Stimulated activated CD8-positive, alpha-beta memory T cell treated with anti-CD3 and anti-CD28 coated beads, Interleukin-12 subunit alpha, Interleukin-12 subunit beta, amount 100 ng/mL, for 1 hour (primary cell): ENCODE measurements at regions not wholly inside any gene's neighbourhood (a gene's known extent, or its start where the extent isn't known, plus 50 kb on each side); places are given as distances from the start of the nearest gene placed in this dataset.

Experiments
- DNase-seq: peaks from one replicate; pipeline ENCODE4 v3.0.0-alpha.2; 2020; ENCODE audit warnings: low read depth

GRCh38 chr11:79493555-79494171 lies 52.8 kb upstream of the TENM4 start:
- DNase-seq: no peak

- DNase-seq: no peak
Observed at GRCh38 chr11:79492008-79492407, 51.2 kb upstream of the TENM4 start.
